Gastroesophageal sphincter (tissue), 4 donors: ENCODE measurements at regions not wholly inside any gene's neighbourhood (a gene's known extent, or its start where the extent isn't known, plus 50 kb on each side); places are given as distances from the start of the nearest gene placed in this dataset.

ENCODE experiments used
- ATAC-seq: fragments of 150-250 bp; one replicate; pipeline ENCODE4 v1.9.1; 2016; ENCODE audit warnings: mild to moderate bottlenecking, moderate library complexity
- H3K27ac ChIP-seq, 4 donors: fragments of 200-600 bp; sonication (generic) in 3 of 4; 1 replicate in 3 of 4; 2 replicates in 1 of 4; pipeline ENCODE4 v1.5.1; 2016 to 2019
- H3K27me3 ChIP-seq: fragments of 200-600 bp; sonication (generic); one replicate; pipeline ENCODE4 v1.5.1; 2019
- H3K36me3 ChIP-seq, 2 donors: fragments of 200-600 bp; sonication (generic); one replicate each; pipeline ENCODE4 v1.5.1; 2019; ENCODE audit warnings: control low read depth in 1 of 2
- H3K4me1 ChIP-seq, 3 donors: fragments of 200-600 bp; sonication (generic); 1 replicate in 2 of 3; 2 replicates in 1 of 3; pipeline ENCODE4 v1.5.1; 2016 to 2019; ENCODE audit warnings: control low read depth in 2 of 3
- H3K4me3 ChIP-seq, 2 donors: fragments of 200-600 bp; sonication (generic); one replicate each; pipeline ENCODE4 v1.5.1; 2019; ENCODE audit warnings: mild to moderate bottlenecking in 1 of 2, moderate library complexity in 1 of 2
- H3K9me3 ChIP-seq, 3 donors: fragments of 200-600 bp; sonication (generic); one replicate each; pipeline ENCODE4 v1.5.1; 2017 to 2019; ENCODE audit warnings: control low read depth in 2 of 3
- EP300 ChIP-seq: sonication (generic); formaldehyde crosslinking; IDR thresholded peaks from one replicate; pipeline ENCODE4 v1.6.1; 2017; ENCODE audit warnings: antibody characterized with exemption, mild to moderate bottlenecking
- POLR2A ChIP-seq, 2 donors: fragments of 450-650 bp; IDR thresholded peaks; one replicate each; pipeline ENCODE4 v1.6.1; 2017; ENCODE audit warnings: antibody characterized with exemption in 2 of 2, mild to moderate bottlenecking in 2 of 2, moderate library complexity in 1 of 2
- POLR2AphosphoS5 ChIP-seq: sonication (generic); formaldehyde crosslinking; IDR thresholded peaks from one replicate; pipeline ENCODE4 v1.6.1; 2017; ENCODE audit warnings: antibody characterized with exemption
- WGBS, 2 donors: methylation state at CpG; one replicate each; pipeline ENCODE4 v1.1.5; 2018; ENCODE audit warnings: low coverage in 1 of 2; 5-methylcytosine and 5-hydroxymethylcytosine counted together
- TF ChIP-seq, protein P1 (sequence below), 4 experiments: fragments of 200-600 bp in 2 of 4; fragments of 450-650 bp in 2 of 4; sonication (generic) in 1 of 4; IDR thresholded peaks; one replicate each; pipeline ENCODE4 v1.5.1; 2017 to 2019; ENCODE audit warnings: antibody characterized with exemption in 4 of 4, mild to moderate bottlenecking in 2 of 4, moderate library complexity in 2 of 4

DNA sequence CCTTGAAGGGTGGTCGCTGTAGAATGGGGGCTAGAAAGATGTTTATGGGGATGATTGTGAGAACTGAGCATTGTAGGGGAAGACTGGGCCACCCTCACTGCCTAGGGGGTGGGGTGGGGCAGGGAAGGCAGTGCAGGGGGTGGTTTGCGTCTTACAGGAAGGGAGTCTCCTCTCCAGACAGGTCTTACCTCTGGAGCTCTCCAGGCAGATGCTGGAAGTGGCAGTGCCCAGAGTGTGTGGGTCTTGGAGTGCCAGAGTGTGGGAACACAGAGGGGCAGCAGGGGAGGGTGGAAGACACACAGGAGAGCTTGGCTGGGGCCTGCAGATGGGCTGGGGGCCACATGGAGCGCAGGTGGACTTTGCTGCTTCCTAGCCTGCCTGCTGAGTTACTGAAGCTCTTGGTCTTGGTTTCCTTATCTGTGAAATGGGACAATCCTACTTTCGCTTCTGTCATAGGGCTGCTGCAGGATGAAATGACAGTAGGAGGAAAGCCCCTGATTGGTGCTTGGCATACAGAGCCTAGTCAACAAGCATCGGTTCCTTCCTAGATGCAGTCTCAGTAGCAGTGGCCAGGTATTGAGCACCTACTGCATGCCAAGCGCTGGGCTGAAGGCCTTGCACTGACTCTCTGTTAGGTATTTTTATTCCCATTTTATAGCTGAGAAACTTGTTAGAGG is 118.3 kb downstream of the SLC25A47 start:
- TF ChIP-seq POLR2A (IDR thresholded peaks at IDR 0.05) (no peak), POLR2AphosphoS5 (no peak), EP300 (no peak)
- TF ChIP-seq, protein P1, sequence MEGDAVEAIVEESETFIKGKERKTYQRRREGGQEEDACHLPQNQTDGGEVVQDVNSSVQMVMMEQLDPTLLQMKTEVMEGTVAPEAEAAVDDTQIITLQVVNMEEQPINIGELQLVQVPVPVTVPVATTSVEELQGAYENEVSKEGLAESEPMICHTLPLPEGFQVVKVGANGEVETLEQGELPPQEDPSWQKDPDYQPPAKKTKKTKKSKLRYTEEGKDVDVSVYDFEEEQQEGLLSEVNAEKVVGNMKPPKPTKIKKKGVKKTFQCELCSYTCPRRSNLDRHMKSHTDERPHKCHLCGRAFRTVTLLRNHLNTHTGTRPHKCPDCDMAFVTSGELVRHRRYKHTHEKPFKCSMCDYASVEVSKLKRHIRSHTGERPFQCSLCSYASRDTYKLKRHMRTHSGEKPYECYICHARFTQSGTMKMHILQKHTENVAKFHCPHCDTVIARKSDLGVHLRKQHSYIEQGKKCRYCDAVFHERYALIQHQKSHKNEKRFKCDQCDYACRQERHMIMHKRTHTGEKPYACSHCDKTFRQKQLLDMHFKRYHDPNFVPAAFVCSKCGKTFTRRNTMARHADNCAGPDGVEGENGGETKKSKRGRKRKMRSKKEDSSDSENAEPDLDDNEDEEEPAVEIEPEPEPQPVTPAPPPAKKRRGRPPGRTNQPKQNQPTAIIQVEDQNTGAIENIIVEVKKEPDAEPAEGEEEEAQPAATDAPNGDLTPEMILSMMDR (IDR thresholded peaks at IDR 0.05), result no peak
- Histone ChIP-seq H3K4me3 (no peak overlapping the region), H3K36me3 (no peaks in the 10 kb centered on the region), H3K9me3 (no peaks in the 10 kb centered on the region), H3K27me3 (no peaks in the 10 kb centered on the region), H3K27ac (peak overlapping the region in 1 of 4 donors; percentile 25), H3K4me1 (peaks cover 0 to 48% (median 7%) of the 10 kb centered on the region in 3 donors)
- WGBS, 2 donors, result 96 to 100% methylated on average over 1 to 4 of the region's 6 CpGs
- ATAC-seq, result no peak

DNA sequence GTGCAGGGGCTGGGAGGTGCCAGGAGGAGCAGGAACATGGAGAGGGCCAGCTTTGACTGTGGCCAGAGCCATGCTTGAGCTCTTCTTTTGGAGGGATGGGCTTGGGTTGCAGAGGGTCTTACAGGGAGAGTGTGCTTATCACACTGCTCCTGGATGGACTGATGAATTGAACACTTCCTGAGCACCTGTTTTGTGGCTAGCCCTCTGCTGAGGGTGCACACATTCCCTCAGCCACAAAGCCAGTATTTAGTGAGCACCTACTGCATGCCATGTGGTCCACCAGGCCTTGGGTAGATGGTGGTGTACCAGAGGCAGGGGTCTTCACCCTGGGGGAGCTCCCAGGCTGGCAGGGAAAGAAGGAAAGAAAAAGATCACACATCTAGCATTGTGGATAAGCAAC is 118.9 kb downstream of the SLC25A47 start:
- Histone ChIP-seq H3K27me3 (no peaks in the 10 kb centered on the region), H3K36me3 (no peaks in the 10 kb centered on the region), H3K9me3 (no peaks in the 10 kb centered on the region), H3K27ac (no peak overlapping the region), H3K4me1 (peaks cover 0 to 48% (median 7%) of the 10 kb centered on the region in 3 donors), H3K4me3 (no peak overlapping the region)
- no peak for TF ChIP-seq EP300
- TF ChIP-seq, protein P1 (IDR thresholded peaks at IDR 0.05), result no peak
- no peak for TF ChIP-seq POLR2A (IDR thresholded peaks at IDR 0.05)
- no peak for TF ChIP-seq POLR2AphosphoS5
- no peak for ATAC-seq

DNA sequence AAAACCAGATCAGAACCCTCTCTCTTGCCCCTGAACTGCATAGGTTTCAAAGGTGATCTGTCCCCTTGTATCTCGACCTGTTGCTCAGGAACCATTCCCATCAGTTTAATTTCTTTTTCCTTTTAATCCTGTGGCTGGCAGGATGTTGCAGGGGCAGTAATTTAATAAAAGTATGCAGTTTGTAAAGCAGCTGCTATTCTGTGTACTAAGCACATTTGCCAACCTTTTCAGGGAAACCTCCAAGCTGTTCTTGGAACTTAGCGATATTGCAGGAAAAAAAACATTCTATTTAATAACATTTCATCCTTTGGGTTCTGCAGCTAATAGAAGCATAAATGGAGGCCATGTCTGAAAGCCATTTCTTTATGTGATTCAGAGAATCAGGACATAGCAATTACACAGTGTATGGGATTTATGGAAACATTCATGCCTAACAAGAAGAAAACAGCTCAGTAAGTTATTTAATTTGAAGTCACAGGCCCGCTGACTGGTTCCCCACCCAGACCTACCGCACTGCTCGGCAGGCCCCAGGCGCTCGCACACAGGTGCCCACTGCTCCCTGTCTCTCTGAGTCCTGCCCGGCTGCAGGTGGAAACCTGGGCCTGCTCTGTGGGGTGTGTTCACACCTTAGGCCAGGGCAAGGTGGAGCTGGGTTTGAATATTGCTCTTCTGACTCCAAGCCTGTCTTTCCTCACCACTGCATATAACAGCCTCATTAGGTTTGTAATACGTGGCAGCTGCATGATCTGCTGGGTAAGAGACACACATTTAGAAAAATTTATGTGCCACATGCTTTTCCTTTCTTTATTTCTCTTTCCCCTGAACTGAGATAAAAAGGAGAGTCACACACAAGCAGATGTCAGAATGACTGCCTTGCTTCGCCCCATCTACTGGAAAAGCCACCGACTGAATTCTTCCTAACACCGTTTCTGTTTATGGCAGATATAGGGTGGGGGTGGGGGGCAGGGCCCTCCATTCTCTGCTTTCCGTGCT is 119.7 kb downstream of the SLC25A47 start:
- Histone ChIP-seq H3K4me3 (no peak overlapping the region), H3K36me3 (no peaks in the 10 kb centered on the region), H3K4me1 (peaks cover 0 to 48% (median 7%) of the 10 kb centered on the region in 3 donors), H3K27ac (no peak overlapping the region), H3K9me3 (no peaks in the 10 kb centered on the region), H3K27me3 (no peaks in the 10 kb centered on the region)
- ATAC-seq, result no peak
- no peak for TF ChIP-seq POLR2A (IDR thresholded peaks at IDR 0.05)
- TF ChIP-seq EP300, result no peak
- TF ChIP-seq POLR2AphosphoS5, result no peak
- TF ChIP-seq, protein P1 (IDR thresholded peaks at IDR 0.05), result no peak
- WGBS, 2 donors, result 55 to 57% methylated on average over 5 to 7 of the region's 13 CpGs

DNA sequence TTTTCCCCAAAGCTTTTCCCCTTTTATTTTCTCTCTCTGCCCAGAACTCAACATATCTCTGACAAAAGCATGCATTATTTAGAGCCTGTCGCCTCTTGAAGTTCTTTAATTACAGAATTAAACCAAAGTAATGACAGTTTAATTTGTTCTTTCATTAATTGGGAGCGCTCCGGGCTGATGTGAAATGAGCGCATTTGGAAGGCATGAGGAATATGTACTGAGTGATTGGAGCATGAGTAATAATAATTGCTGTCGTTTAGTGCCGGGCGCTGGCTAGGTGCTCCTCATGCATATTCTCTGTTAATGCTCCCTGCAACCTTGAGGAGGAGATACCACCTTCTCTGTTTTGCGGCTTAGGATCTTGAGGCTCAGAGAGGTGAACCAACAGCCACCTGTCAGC is 120.5 kb downstream of the SLC25A47 start:
- no peaks in the 10 kb centered on the region for H3K27me3 ChIP-seq
- WGBS, 2 donors, result 46 to 90% methylated on average over 4 to 7 of the region's 8 CpGs
- no peaks in the 10 kb centered on the region for H3K36me3 ChIP-seq
- H3K4me3 ChIP-seq, result no peak overlapping the region
- TF ChIP-seq EP300 (no peak), POLR2A (IDR thresholded peaks at IDR 0.05) (no peak), POLR2AphosphoS5 (no peak)
- TF ChIP-seq, protein P1 (IDR thresholded peaks at IDR 0.05), result no peak
- no peak for ATAC-seq
- H3K9me3 ChIP-seq, result no peaks in the 10 kb centered on the region
- peaks cover 0 to 42% (median 7%) of the 10 kb centered on the region in 3 donors for H3K4me1 ChIP-seq
- H3K27ac ChIP-seq, result no peak overlapping the region
